A673 (cell line): ENCODE measurements at regions not wholly inside any gene's neighbourhood (a gene's known extent, or its start where the extent isn't known, plus 50 kb on each side); places are given as distances from the start of the nearest gene placed in this dataset.

Experiments
- BruUV-seq: library from RNA; stranded (reverse); fragments of 400-500 nt; replicated peaks from 2 replicates; lab custom pipeline; 2021; lab: Mats Ljungman, UMichigan
- CTCF ChIA-PET: fragments of 300-600 bp; sonication (Branson Sonifier 250); formaldehyde crosslinking; loops from one replicate; lab custom pipeline; 2022; ENCODE audit warnings: antibody characterized with exemption; lab: Charles Lee
- POLR2A ChIA-PET: fragments of 300-600 bp; sonication (Branson Sonifier 250); formaldehyde crosslinking; loops from one replicate; lab custom pipeline; 2022; ENCODE audit warnings: antibody characterized with exemption; ENCODE audit not compliant: low non-redundant PET; lab: Charles Lee
- DNase-seq: peaks from one replicate; pipeline ENCODE4 v3.0.0-alpha.2; 2015; ENCODE audit warnings: low spot score
- H3K27ac ChIP-seq: fragments of 200-600 bp; sonication (generic); 2 replicates; pipeline ENCODE4 v1.5.1; 2016; ENCODE audit warnings: mixed run types, low read depth, mild to moderate bottlenecking, mixed read lengths, antibody characterized with exemption, low read length; ENCODE audit not compliant: poor library complexity, severe bottlenecking
- H3K27me3 ChIP-seq: fragments of 200-600 bp; sonication (generic); replicated peaks from 2 replicates; pipeline ENCODE4 v1.6.1; 2017; ENCODE audit warnings: mixed run types, low read depth, mild to moderate bottlenecking, mixed read lengths, antibody characterized with exemption, low read length; ENCODE audit not compliant: insufficient read depth, poor library complexity
- H3K36me3 ChIP-seq: fragments of 200-600 bp; sonication (generic); 2 replicates; pipeline ENCODE4 v1.6.1; 2016; ENCODE audit warnings: mixed run types, mild to moderate bottlenecking, mixed read lengths, antibody characterized with exemption, low read length; ENCODE audit not compliant: insufficient read depth, poor library complexity, severe bottlenecking
- H3K4me1 ChIP-seq: fragments of 200-600 bp; sonication (generic); 2 replicates; pipeline ENCODE4 v1.6.1; 2017; ENCODE audit warnings: mixed run types, mild to moderate bottlenecking, mixed read lengths, antibody characterized with exemption, low read length; ENCODE audit not compliant: insufficient read depth, poor library complexity, severe bottlenecking
- H3K4me3 ChIP-seq: fragments of 200-600 bp; sonication (generic); 2 replicates; pipeline ENCODE4 v1.5.1; 2016; ENCODE audit warnings: low read depth, mixed run types, mild to moderate bottlenecking, mixed read lengths, low read length; ENCODE audit not compliant: poor library complexity, severe bottlenecking
- H3K9me3 ChIP-seq: fragments of 200-600 bp; sonication (generic); 2 replicates; pipeline ENCODE4 v1.6.1; 2016; ENCODE audit warnings: mixed run types, low read depth, mild to moderate bottlenecking, mixed read lengths, antibody characterized with exemption, low read length; ENCODE audit not compliant: poor library complexity, severe bottlenecking
- CTCF ChIP-seq: fragments of 300-800, 200-600 bp; sonication (generic); conservative IDR thresholded peaks from 2 replicates; pipeline ENCODE4 v1.5.1; 2017; ENCODE audit warnings: low read depth, mild to moderate bottlenecking, antibody characterized with exemption, low read length, moderate library complexity, mixed read lengths
- EZH2 ChIP-seq: fragments of 200-600 bp; sonication (generic); IDR thresholded peaks from 2 replicates; pipeline ENCODE4 v1.6.1; 2017; ENCODE audit warnings: borderline replicate concordance, low read depth, mild to moderate bottlenecking, mixed read lengths, antibody characterized with exemption, low read length; ENCODE audit not compliant: poor library complexity, severe bottlenecking
- intact Hi-C: fragments of 100-400 bp; cut with micrococcal nuclease; formaldehyde crosslinking; loops from one replicate; pipeline ENCODE4 v1.10.0; 2022; ENCODE audit not compliant: unreplicated experiment

GRCh38 chr12:60805364-60805763, 1209.5 kb downstream of the SLC16A7 start:
- intact Hi-C loops: no loop called here
- Histone ChIP-seq H3K36me3 (no peaks in the 10 kb centered on the region), H3K9me3 (no peaks in the 10 kb centered on the region), H3K27ac (no peak overlapping the region), H3K4me3 (no peak overlapping the region), H3K4me1 (no peaks in the 10 kb centered on the region), H3K27me3 (no peaks in the 10 kb centered on the region)
- BruUV-seq: no TSS peak
- ChIA-PET POLR2A (no interaction called here), CTCF (no interaction called here)
- TF ChIP-seq CTCF (no peak), EZH2 (no peak)
- no peak for DNase-seq

GRCh38 chr12:60819794-60820193, 1224.0 kb downstream of the SLC16A7 start:
- H3K27me3 ChIP-seq: no peaks in the 10 kb centered on the region
- H3K9me3 ChIP-seq: peaks cover 19% of the 10 kb centered on the region
- TF ChIP-seq CTCF: no peak
- no peak for TF ChIP-seq EZH2
- DNase-seq: no peak
- POLR2A ChIA-PET: no interaction called here
- no peak overlapping the region for H3K4me3 ChIP-seq
- CTCF ChIA-PET: no interaction called here
- H3K27ac ChIP-seq: no peak overlapping the region
- no peaks in the 10 kb centered on the region for H3K4me1 ChIP-seq
- no TSS peak for BruUV-seq
- intact Hi-C loops: no loop called here
- H3K36me3 ChIP-seq: no peaks in the 10 kb centered on the region

GRCh38 chr12:60822580-60822979, 1226.8 kb downstream of the SLC16A7 start:
- BruUV-seq: no TSS peak
- no peak overlapping the region for H3K27ac ChIP-seq
- POLR2A ChIA-PET: no interaction called here
- CTCF ChIA-PET: no interaction called here
- no peak for TF ChIP-seq EZH2
- TF ChIP-seq CTCF: no peak
- intact Hi-C loops: no loop called here
- peaks cover 3% of the 10 kb centered on the region for H3K9me3 ChIP-seq
- H3K4me3 ChIP-seq: no peak overlapping the region
- no peaks in the 10 kb centered on the region for H3K4me1 ChIP-seq
- no peak for DNase-seq
- H3K27me3 ChIP-seq: no peaks in the 10 kb centered on the region
- H3K36me3 ChIP-seq: no peaks in the 10 kb centered on the region
